ENCODE measurements at regions not wholly inside any gene's neighbourhood (a gene's known extent, or its start where the extent isn't known, plus 50 kb on each side); places are given as distances from the start of the nearest gene placed in this dataset.

DNA sequence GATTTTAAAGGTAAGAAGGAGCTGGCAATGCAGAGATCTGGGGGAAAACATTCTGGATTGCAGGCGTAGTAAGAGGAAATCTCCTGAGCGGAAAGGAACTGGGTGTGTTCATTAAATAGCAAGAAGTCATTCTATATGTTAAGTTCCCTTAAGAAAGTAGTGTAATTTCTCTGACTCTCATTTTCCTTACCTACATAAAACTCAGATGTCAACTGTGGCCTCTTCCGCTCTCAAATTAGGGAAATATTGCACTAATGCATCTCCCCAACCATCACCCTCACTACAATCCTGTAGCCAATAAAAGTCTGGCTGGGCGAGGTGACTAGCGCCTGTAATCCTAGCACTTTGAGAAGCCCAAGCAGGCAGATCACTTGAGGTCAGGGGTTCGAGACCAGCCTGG is 89.0 kb upstream of the CDC42EP3 start:
- no peak for TF ChIP-seq ZFX (IDR thresholded peaks at IDR 0.05; ENCODE audit: borderline replicate concordance)
- TF ChIP-seq, protein P1, sequence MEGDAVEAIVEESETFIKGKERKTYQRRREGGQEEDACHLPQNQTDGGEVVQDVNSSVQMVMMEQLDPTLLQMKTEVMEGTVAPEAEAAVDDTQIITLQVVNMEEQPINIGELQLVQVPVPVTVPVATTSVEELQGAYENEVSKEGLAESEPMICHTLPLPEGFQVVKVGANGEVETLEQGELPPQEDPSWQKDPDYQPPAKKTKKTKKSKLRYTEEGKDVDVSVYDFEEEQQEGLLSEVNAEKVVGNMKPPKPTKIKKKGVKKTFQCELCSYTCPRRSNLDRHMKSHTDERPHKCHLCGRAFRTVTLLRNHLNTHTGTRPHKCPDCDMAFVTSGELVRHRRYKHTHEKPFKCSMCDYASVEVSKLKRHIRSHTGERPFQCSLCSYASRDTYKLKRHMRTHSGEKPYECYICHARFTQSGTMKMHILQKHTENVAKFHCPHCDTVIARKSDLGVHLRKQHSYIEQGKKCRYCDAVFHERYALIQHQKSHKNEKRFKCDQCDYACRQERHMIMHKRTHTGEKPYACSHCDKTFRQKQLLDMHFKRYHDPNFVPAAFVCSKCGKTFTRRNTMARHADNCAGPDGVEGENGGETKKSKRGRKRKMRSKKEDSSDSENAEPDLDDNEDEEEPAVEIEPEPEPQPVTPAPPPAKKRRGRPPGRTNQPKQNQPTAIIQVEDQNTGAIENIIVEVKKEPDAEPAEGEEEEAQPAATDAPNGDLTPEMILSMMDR (IDR thresholded peaks at IDR 0.05): no peak

Measured in 22Rv1 (cell line).